SK-N-MC (cell line): ENCODE measurements at regions not wholly inside any gene's neighbourhood (a gene's known extent, or its start where the extent isn't known, plus 50 kb on each side); places are given as distances from the start of the nearest gene placed in this dataset.

Experiments used
- DNase-seq: peaks from one replicate; pipeline ENCODE4 v3.0.0-alpha.2; 2011; ENCODE audit warnings: low read depth, low spot score
- H3K27ac ChIP-seq: fragments of 200-600 bp; sonication (generic); 2 replicates; pipeline ENCODE4 v1.5.1; 2016; ENCODE audit warnings: mixed run types
- H3K36me3 ChIP-seq: fragments of 200-600 bp; sonication (generic); 2 replicates; pipeline ENCODE4 v1.6.1; 2017; ENCODE audit warnings: antibody characterized with exemption, low read length, mixed read lengths; ENCODE audit not compliant: insufficient read depth
- H3K4me3 ChIP-seq: fragments of 200-600 bp; sonication (generic); 2 replicates; pipeline ENCODE4 v1.5.1; 2016
- H3K9ac ChIP-seq: fragments of 200-600 bp; sonication (generic); 2 replicates; pipeline ENCODE4 v1.8.0; 2017; ENCODE audit warnings: mixed run types, mixed read lengths; ENCODE audit not compliant: insufficient read length
- H3K9me3 ChIP-seq: fragments of 200-600 bp; sonication (generic); 2 replicates; pipeline ENCODE4 v1.6.1; 2017; ENCODE audit warnings: low read depth, mild to moderate bottlenecking, antibody characterized with exemption, low read length, moderate library complexity, mixed read lengths
- EZH2 ChIP-seq: fragments of 200-600 bp; sonication (generic); IDR thresholded peaks from one replicate; pipeline ENCODE4 v1.6.1; 2017; ENCODE audit warnings: antibody characterized with exemption
- FOXP2 ChIP-seq: optimal IDR thresholded peaks from 2 replicates; pipeline ENCODE3; 2011; ENCODE audit warnings: mild to moderate bottlenecking, moderate library complexity; ENCODE audit not compliant: insufficient read depth; ENCODE audit errors: extremely low read length, control extremely low read depth
- POLR2AphosphoS5 ChIP-seq: IDR thresholded peaks from 2 replicates; pipeline ENCODE4 v1.6.1; 2012; ENCODE audit warnings: mild to moderate bottlenecking, low read depth, low read length, borderline replicate concordance

GRCh38 chr3:76111808-76112207 is 326.5 kb upstream of the ZNF717 start:
- TF ChIP-seq EZH2: no peak
- TF ChIP-seq POLR2AphosphoS5: no peak
- no peak for TF ChIP-seq FOXP2
- Histone ChIP-seq H3K36me3 (no peaks in the 10 kb centered on the region), H3K9me3 (no peaks in the 10 kb centered on the region), H3K27ac (no peak overlapping the region), H3K9ac (no peak overlapping the region), H3K4me3 (no peak overlapping the region)
- DNase-seq: no peak

- Histone ChIP-seq H3K9me3 (no peaks in the 10 kb centered on the region), H3K4me3 (no peak overlapping the region), H3K36me3 (no peaks in the 10 kb centered on the region), H3K9ac (no peak overlapping the region), H3K27ac (no peak overlapping the region)
- DNase-seq: no peak
- no peak for TF ChIP-seq POLR2AphosphoS5
- TF ChIP-seq FOXP2: no peak
Measured at GRCh38 chr3:76122007-76122406, 336.7 kb upstream of the ZNF717 start.

GRCh38 chr3:76129441-76129840 is 344.1 kb upstream of the ZNF717 start:
- Histone ChIP-seq H3K9me3 (no peaks in the 10 kb centered on the region), H3K9ac (no peak overlapping the region), H3K4me3 (no peak overlapping the region), H3K27ac (no peak overlapping the region), H3K36me3 (no peaks in the 10 kb centered on the region)
- no peak for TF ChIP-seq POLR2AphosphoS5
- TF ChIP-seq FOXP2: no peak
- no peak for TF ChIP-seq EZH2
- no peak for DNase-seq

- TF ChIP-seq EZH2 (no peak), POLR2AphosphoS5 (no peak), FOXP2 (no peak)
- no peak for DNase-seq
Measured at GRCh38 chr3:76131396-76132153, 346.2 kb upstream of the ZNF717 start.

GRCh38 chr3:76132154-76132470 is 346.8 kb upstream of the ZNF717 start:
- Histone ChIP-seq H3K9me3 (no peaks in the 10 kb centered on the region), H3K9ac (no peak overlapping the region), H3K36me3 (no peaks in the 10 kb centered on the region), H3K27ac (no peak overlapping the region), H3K4me3 (no peak overlapping the region)
- TF ChIP-seq EZH2: no peak
- no peak for TF ChIP-seq POLR2AphosphoS5
- TF ChIP-seq FOXP2: no peak
- DNase-seq: no peak

More at GRCh38 chr3:76131396-76132153, 346.2 kb upstream of the ZNF717 start:
- no peak overlapping the region for H3K27ac ChIP-seq
- no peaks in the 10 kb centered on the region for H3K9me3 ChIP-seq
- H3K4me3 ChIP-seq: no peak overlapping the region
- no peaks in the 10 kb centered on the region for H3K36me3 ChIP-seq
- no peak overlapping the region for H3K9ac ChIP-seq

- Histone ChIP-seq H3K27ac (no peak overlapping the region), H3K4me3 (no peak overlapping the region), H3K9me3 (no peaks in the 10 kb centered on the region), H3K9ac (no peak overlapping the region), H3K36me3 (no peaks in the 10 kb centered on the region)
- TF ChIP-seq FOXP2 (no peak), POLR2AphosphoS5 (no peak), EZH2 (no peak)
- DNase-seq: no peak
Measured at GRCh38 chr3:76134166-76134565, 348.8 kb upstream of the ZNF717 start.

- TF ChIP-seq POLR2AphosphoS5 (no peak), FOXP2 (no peak), EZH2 (no peak)
- Histone ChIP-seq H3K9me3 (no peaks in the 10 kb centered on the region), H3K27ac (no peak overlapping the region), H3K9ac (no peak overlapping the region), H3K36me3 (no peaks in the 10 kb centered on the region), H3K4me3 (no peak overlapping the region)
- no peak for DNase-seq
Measured at GRCh38 chr3:76138921-76139320, 353.6 kb upstream of the ZNF717 start.

- TF ChIP-seq POLR2AphosphoS5 (no peak), EZH2 (no peak), FOXP2 (no peak)
- H3K36me3 ChIP-seq: no peaks in the 10 kb centered on the region
- H3K4me3 ChIP-seq: no peak overlapping the region
- no peak for DNase-seq
- no peak overlapping the region for H3K9ac ChIP-seq
- no peaks in the 10 kb centered on the region for H3K9me3 ChIP-seq
- H3K27ac ChIP-seq: no peak overlapping the region
Measured at GRCh38 chr3:76147846-76148245, 362.5 kb upstream of the ZNF717 start.

GRCh38 chr3:76152028-76152427 is 366.7 kb upstream of the ZNF717 start:
- Histone ChIP-seq H3K9ac (no peak overlapping the region), H3K36me3 (no peaks in the 10 kb centered on the region), H3K27ac (no peak overlapping the region), H3K9me3 (no peaks in the 10 kb centered on the region), H3K4me3 (no peak overlapping the region)
- TF ChIP-seq FOXP2 (no peak), EZH2 (no peak), POLR2AphosphoS5 (no peak)
- no peak for DNase-seq
